NOMO-1 (cell line): ENCODE measurements at regions not wholly inside any gene's neighbourhood (a gene's known extent, or its start where the extent isn't known, plus 50 kb on each side); places are given as distances from the start of the nearest gene placed in this dataset.

Experiments
- DNase-seq, 2 experiments: peaks; one replicate each; lab custom pipeline; 2025; ENCODE audit not compliant: unreplicated experiment in 2 of 2; lab: John Stamatoyannopoulos, UW

GRCh38 chr4:100574607-100575006 lies 56.8 kb upstream of the EMCN start:
- no peak for DNase-seq

DNA sequence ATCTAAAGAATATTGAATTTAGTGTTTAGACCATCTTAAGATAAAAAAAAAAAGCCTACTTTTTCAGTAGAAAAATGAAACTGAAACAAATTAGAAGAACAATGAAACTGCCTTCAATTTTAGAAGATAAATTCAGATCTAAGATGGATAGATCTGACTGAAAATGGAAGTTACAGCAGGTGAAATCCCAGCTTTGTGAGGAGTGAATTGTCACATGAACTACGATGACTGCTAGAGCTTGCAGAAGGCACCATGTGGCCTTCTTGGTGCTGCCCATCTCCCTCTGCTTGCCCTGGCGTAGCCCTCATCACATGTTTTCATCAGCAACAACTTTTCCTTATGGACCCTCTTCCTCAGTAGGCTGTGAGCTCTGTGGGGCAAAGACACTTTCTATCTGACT lies 51.4 kb upstream of the EMCN start:
- DNase-seq, result no peak
